GM18499 (cell line): ENCODE measurements at regions not wholly inside any gene's neighbourhood (a gene's known extent, or its start where the extent isn't known, plus 50 kb on each side); places are given as distances from the start of the nearest gene placed in this dataset.

Experiments used
- ATAC-seq: cut with Tn5 transposase; IDR thresholded peaks from one replicate; pipeline ENCODE4 v1.9.1; 2021; ENCODE audit warnings: moderate number of reproducible peaks; ENCODE audit not compliant: insufficient read depth, unreplicated experiment

DNA sequence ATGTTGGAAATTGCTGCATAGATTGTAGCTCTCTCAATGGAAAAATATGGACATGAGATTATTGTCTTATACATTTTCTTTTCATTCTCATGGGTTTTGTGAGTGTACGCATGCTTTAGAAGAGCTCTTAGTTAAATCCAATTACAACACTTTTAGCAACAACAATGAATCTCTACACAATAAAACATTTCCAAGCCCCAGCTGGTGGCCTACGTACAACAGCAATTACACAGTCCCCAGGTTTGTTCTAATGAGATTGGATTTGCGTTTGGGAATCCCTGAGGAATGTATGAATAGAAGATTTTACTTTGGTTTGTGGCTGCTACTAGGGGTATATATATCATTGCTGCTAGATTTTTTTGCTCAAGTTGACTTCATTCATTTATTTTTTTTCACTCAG, 98.6 kb downstream of the FHDC1 start:
- no peak for ATAC-seq

- ATAC-seq = no peak
These were observed 100.9 kb downstream of the FHDC1 start for GRCh38 chr4:153036931-153037482.

- no peak for ATAC-seq
These were observed 102.6 kb downstream of the FHDC1 start for GRCh38 chr4:153038623-153039311.

GRCh38 chr4:153039542-153040185, 103.5 kb downstream of the FHDC1 start:
- ATAC-seq = no peak

- no peak for ATAC-seq
These were observed 104.6 kb downstream of the FHDC1 start for GRCh38 chr4:153040677-153041076.

DNA sequence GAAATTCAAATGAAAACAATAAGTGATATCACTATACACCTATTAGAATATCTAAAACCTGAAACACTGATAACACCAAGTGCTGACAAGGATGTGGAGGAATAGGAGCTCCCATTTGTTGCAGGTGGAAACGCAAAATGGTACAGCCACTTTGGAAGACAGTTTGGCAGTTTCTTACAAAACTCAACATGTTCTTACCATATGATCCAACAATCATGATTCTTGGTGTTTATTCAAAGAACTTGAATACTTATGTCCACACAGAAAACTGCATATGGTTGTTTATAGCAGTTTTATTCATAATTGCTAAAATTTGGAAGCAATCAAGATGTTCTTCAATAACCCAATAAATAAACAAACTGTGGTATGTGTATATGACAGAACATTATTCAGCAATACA, 107.9 kb downstream of the FHDC1 start:
- ATAC-seq = no peak

DNA sequence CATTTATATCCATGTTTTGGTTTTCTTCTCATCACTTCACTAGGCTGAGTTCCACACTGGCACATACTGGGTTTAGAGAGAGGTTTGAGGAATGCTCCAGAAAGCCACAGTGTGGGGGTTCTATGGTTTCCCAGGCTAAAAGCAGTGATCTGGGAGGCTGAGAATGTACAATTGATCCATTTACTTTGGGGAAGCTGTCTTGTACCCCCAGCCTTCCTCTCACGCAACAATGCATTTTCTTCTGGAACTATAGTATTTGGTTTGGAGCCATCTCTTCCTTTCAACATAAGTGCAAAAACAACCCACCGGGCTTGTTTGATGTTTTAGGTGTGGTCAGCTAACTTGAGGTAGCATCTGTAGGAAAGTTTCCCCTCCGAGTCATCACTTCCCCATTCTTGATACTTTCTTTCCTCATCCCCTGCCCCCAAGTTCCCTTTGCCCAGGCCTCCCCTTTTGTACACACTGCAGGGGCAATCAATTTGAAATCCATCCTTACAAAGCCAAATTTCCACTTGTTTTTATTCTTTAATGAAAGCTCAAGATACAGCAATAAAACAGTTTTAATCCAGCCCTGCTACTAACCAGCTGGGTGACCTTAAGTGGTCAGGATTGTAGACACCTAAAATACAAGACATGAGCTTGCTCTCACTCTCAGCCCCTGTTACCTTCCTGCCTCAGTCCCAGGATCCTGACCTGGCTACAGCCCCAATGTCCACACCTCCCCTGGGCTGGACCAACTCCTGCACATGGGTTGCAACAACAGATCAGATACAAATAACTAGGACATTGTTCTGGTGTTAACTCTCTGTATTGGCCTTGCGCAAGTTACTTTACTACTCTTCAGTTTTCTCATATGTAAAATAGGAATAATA, 109.2 kb downstream of the FHDC1 start:
- no peak for ATAC-seq

- no peak for ATAC-seq
These were observed 122.5 kb downstream of the FHDC1 start for GRCh38 chr4:153058671-153059060.

- ATAC-seq = no peak
These were observed 124.1 kb downstream of the FHDC1 start for GRCh38 chr4:153060196-153060595.

DNA sequence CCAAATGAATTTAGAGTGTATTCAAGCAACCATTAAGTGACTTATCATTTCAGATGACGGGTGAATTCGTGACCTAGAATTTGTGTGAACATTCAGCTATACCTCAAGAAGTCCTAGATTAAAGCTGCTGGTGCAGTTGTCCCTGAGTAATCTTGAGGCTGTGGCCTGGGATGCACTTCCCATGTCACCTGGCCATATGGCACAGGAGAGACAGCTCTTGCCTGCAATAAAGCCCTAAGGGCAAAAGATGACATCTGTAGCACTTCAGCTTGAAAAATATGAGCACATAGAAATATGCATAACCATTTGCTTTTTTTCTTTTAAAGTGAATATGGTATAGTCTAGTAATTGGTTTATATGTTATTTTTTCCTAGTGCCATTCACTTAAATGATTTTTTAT, 125.8 kb downstream of the FHDC1 start:
- ATAC-seq = no peak

DNA sequence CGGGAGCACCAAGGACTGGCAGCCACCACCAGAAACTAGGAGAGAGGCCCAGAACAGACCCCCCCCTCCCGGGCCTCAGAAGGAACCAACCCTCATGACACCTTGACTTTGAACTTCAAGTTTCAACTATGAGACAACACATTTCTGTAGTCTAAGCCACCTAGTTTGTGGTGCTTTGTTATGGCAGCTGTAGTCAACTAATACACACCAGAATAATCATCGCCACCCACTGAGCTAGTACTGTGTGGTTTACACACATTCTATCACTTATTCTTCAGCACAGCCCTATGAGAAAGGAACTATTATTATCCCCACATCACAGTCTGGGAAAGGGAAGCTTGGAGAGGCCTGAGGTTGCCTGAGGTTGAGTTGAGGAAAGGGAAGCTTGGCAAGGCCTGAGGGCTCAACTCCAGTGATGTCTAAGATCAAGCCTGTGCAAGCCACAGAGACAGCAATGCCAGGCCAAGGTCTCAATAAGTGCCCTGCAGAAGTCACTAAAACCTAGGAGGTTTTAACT, 126.6 kb downstream of the FHDC1 start:
- ATAC-seq = no peak

DNA sequence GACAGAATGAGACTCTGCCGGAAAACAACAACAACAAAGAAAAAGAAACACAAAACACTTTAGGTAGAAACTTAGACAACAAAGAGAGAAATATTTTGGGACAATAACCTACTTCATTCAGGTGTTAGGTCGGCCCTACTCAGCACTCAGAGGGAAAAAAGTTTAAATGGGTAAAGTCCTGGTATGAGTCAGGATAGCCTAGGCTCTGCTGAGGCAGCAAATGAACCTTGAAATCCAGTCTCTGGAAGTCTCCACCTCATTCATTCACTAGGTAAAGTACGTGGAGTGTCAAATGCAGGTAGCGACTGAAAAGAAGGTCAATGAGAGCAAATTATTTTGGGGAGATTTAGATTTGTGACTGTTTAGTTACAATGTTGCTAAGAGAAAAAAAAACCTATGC, 127.4 kb downstream of the FHDC1 start:
- no peak for ATAC-seq

DNA sequence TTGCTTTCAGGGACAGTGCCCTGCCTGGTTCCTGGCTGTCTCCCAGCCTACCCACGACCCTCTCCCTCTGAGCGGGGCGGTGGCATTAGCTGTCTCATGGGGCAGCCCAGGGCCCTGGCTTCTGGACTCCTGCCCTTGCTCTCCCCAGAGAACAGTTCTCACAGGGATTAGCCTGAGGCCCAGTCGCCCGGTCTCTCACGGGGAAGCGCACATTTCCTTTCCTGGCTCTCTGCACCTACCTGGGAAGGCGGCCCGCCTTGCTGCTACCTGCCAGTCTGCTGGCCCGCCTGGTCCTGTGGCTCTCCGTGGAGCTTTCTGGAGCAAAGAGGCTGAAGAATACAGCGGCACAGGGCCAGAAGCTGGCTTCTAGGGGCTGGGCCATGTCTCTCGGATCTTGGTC, 128.4 kb downstream of the FHDC1 start:
- no peak for ATAC-seq

- no peak for ATAC-seq
These were observed 129.2 kb downstream of the FHDC1 start for GRCh38 chr4:153065276-153065675.

- ATAC-seq = no peak
These were observed 131.3 kb downstream of the FHDC1 start for GRCh38 chr4:153067376-153067775.

DNA sequence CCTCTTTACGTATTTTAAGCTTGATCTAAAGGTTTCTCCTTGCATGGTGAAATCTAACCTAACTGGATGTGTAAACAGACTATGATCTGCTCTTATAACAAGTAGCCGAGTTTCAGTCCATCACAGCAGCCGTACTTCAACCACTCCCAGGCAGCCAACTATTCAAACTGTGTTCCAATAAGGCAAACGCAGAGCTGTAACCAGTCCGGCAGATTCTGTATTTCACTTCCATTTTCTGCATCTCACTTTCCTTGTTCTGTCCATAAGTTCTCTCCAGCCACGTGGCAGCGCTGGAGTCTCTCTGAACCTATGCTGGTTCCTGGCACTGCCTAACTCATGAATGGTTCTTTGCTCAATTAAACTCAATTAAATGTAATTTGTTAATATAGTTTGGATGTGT, 132.6 kb downstream of the FHDC1 start:
- ATAC-seq = no peak

GRCh38 chr4:153071958-153072598, 132.2 kb upstream of the TRIM2 start:
- no peak for ATAC-seq

DNA sequence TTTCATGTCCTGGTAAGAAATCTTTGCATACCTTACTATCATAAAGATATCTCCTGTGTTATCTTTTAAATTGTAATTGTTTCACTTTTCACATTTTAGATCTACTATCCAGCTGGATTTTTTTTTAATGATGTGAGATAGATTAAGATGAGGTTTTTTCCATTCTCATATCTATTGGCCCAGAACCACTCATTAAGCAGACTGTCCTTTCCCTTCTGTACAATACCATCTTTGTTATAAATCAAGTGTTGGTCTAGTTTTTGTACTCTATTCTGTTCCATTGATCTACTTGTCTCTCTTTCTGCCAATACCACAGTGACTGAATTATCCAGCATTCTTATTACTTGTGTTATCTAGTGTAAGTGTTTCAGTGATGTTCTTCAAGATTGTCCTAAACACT, 131.6 kb upstream of the TRIM2 start:
- ATAC-seq = no peak

GRCh38 chr4:153074486-153074885, 129.8 kb upstream of the TRIM2 start:
- no peak for ATAC-seq

- no peak for ATAC-seq
These were observed 129.2 kb upstream of the TRIM2 start for GRCh38 chr4:153074936-153075630.
